ENCODE measurements at regions not wholly inside any gene's neighbourhood (a gene's known extent, or its start where the extent isn't known, plus 50 kb on each side); places are given as distances from the start of the nearest gene placed in this dataset.
"Not testable (repeated sequence)": the region's sequence is repeated elsewhere in the genome, so short reads cannot be mapped to it uniquely, and the experiment has no call there.

GRCh38 chr5:2813678-2814077, 62.2 kb upstream of the IRX2 start:
- Histone ChIP-seq H3K9me3 (no peaks in the 10 kb centered on the region), H3K4me1 (no peaks in the 10 kb centered on the region), H3K27me3 (peaks cover 0 to 3% (median 0%) of the 10 kb centered on the region in 4 donors), H3K27ac (no peak overlapping the region), H3K4me3 (no peak overlapping the region), H3K36me3 (no peaks in the 10 kb centered on the region)
- FAIRE-seq (no peak), DNase-seq (no peak), ATAC-seq (no peak)
- TF ChIP-seq, protein P1, sequence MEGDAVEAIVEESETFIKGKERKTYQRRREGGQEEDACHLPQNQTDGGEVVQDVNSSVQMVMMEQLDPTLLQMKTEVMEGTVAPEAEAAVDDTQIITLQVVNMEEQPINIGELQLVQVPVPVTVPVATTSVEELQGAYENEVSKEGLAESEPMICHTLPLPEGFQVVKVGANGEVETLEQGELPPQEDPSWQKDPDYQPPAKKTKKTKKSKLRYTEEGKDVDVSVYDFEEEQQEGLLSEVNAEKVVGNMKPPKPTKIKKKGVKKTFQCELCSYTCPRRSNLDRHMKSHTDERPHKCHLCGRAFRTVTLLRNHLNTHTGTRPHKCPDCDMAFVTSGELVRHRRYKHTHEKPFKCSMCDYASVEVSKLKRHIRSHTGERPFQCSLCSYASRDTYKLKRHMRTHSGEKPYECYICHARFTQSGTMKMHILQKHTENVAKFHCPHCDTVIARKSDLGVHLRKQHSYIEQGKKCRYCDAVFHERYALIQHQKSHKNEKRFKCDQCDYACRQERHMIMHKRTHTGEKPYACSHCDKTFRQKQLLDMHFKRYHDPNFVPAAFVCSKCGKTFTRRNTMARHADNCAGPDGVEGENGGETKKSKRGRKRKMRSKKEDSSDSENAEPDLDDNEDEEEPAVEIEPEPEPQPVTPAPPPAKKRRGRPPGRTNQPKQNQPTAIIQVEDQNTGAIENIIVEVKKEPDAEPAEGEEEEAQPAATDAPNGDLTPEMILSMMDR (IDR thresholded peaks at IDR 0.05) = no peak
- intact Hi-C loops (cut with DNase I) = no loop called here
- WGBS, 2 donors = 44 to 47% methylated on average over 9 of the region's 9 CpGs

GRCh38 chr5:2810644-2811043, 59.2 kb upstream of the IRX2 start:
- no peaks in the 10 kb centered on the region for H3K4me1 ChIP-seq
- H3K36me3 ChIP-seq = no peaks in the 10 kb centered on the region
- TF ChIP-seq, protein P1 (IDR thresholded peaks at IDR 0.05) = no peak
- ATAC-seq (no peak), DNase-seq (no peak), FAIRE-seq (no peak)
- H3K27ac ChIP-seq = no peak overlapping the region
- no peaks in the 10 kb centered on the region for H3K9me3 ChIP-seq
- no peaks in the 10 kb centered on the region for H3K27me3 ChIP-seq
- WGBS, 2 donors = 53 to 71% methylated on average over 3 of the region's 3 CpGs
- intact Hi-C loops (cut with DNase I) = no loop called here
- H3K4me3 ChIP-seq = no peak overlapping the region

DNA sequence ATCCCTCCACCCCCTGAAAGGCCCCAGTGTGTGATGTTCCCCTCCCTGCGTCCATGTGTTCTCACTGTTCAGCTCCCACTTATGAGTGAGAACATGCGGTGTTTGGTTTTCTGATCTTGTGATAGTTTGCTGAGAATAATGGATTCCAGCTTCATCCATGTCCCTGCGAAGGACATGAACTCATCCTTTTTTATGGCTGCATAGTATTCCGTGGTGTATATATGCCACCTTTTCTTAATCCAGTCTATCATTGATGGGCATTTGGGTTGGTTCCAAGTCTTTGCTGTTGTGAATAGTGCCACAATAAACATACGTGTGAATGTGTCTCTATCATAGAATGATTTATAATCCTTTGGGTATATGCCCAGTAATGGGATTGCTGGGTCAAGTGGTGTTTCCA, 55.8 kb upstream of the IRX2 start:
- not testable (repeated sequence) for H3K4me1 ChIP-seq
- 55 to 61% methylated on average over 5 of the region's 5 CpGs for WGBS, 2 donors

GRCh38 chr5:2806176-2806575, 54.7 kb upstream of the IRX2 start:
- DNase-seq (peak in 1 of 6 donors; percentile 56), FAIRE-seq (no peak), ATAC-seq (no peak)
- H3K4me3 ChIP-seq = no peak overlapping the region
- no peak overlapping the region for H3K27ac ChIP-seq
- TF ChIP-seq, protein P1 (IDR thresholded peaks at IDR 0.05) = no peak
- H3K4me1 ChIP-seq = no peaks in the 10 kb centered on the region
- no peaks in the 10 kb centered on the region for H3K27me3 ChIP-seq
- H3K36me3 ChIP-seq = no peaks in the 10 kb centered on the region
- intact Hi-C loops (cut with DNase I) = no loop called here
- no peaks in the 10 kb centered on the region for H3K9me3 ChIP-seq
- WGBS, 2 donors = 55 to 71% methylated on average over 12 of the region's 12 CpGs

More for the DNA sequence above, 55.8 kb upstream of the IRX2 start:
- DNase-seq; H3K27ac ChIP-seq; intact Hi-C loops (cut with DNase I); H3K27me3 ChIP-seq; H3K9me3 ChIP-seq; H3K4me3 ChIP-seq; ATAC-seq; FAIRE-seq; H3K36me3 ChIP-seq: not testable (repeated sequence)

- intact Hi-C loops (cut with DNase I) = no loop called here
- no peak for DNase-seq
Observed at GRCh38 chr5:2805080-2805479, 53.6 kb upstream of the IRX2 start.

More at GRCh38 chr5:2805080-2805479, 53.6 kb upstream of the IRX2 start:
- no peaks in the 10 kb centered on the region for H3K9me3 ChIP-seq
- no peaks in the 10 kb centered on the region for H3K27me3 ChIP-seq
- ATAC-seq (no peak), FAIRE-seq (no peak)
- H3K4me3 ChIP-seq = no peak overlapping the region
- TF ChIP-seq, protein P1 (IDR thresholded peaks at IDR 0.05) = no peak
- no peak overlapping the region for H3K27ac ChIP-seq
- H3K4me1 ChIP-seq = no peaks in the 10 kb centered on the region
- 33 to 41% methylated on average over 5 of the region's 5 CpGs for WGBS, 2 donors
- no peaks in the 10 kb centered on the region for H3K36me3 ChIP-seq

Measured in pancreas (tissue), 10 donors.